GM10266 (cell line): ENCODE measurements at regions not wholly inside any gene's neighbourhood (a gene's known extent, or its start where the extent isn't known, plus 50 kb on each side); places are given as distances from the start of the nearest gene placed in this dataset.

Experiments used
- DNase-seq: peaks from one replicate; pipeline ENCODE4 v3.0.0; 2012; ENCODE audit errors: extremely low spot score
- TF ChIP-seq, protein P1 (sequence below): IDR thresholded peaks from 2 replicates; pipeline ENCODE4 v1.5.1; 2012; ENCODE audit warnings: mild to moderate bottlenecking, low read depth; ENCODE audit not compliant: control insufficient read depth, insufficient read depth; ENCODE audit errors: missing control alignments

GRCh38 chr22:49548356-49549202, 279.1 kb downstream of the BRD1 start:
- TF ChIP-seq, protein P1, sequence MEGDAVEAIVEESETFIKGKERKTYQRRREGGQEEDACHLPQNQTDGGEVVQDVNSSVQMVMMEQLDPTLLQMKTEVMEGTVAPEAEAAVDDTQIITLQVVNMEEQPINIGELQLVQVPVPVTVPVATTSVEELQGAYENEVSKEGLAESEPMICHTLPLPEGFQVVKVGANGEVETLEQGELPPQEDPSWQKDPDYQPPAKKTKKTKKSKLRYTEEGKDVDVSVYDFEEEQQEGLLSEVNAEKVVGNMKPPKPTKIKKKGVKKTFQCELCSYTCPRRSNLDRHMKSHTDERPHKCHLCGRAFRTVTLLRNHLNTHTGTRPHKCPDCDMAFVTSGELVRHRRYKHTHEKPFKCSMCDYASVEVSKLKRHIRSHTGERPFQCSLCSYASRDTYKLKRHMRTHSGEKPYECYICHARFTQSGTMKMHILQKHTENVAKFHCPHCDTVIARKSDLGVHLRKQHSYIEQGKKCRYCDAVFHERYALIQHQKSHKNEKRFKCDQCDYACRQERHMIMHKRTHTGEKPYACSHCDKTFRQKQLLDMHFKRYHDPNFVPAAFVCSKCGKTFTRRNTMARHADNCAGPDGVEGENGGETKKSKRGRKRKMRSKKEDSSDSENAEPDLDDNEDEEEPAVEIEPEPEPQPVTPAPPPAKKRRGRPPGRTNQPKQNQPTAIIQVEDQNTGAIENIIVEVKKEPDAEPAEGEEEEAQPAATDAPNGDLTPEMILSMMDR = no peak
- DNase-seq = no peak

- TF ChIP-seq, protein P1 = no peak
- no peak for DNase-seq
Observed at GRCh38 chr22:49547751-49548239, 279.9 kb downstream of the BRD1 start.

- TF ChIP-seq, protein P1 = no peak
- no peak for DNase-seq
Observed at GRCh38 chr22:49546811-49547585, 280.7 kb downstream of the BRD1 start.

- TF ChIP-seq, protein P1 = no peak
- DNase-seq = no peak
Observed at GRCh38 chr22:49545606-49546005, 282.1 kb downstream of the BRD1 start.

- DNase-seq = no peak
- TF ChIP-seq, protein P1 = no peak
Observed at GRCh38 chr22:49544286-49544685, 283.4 kb downstream of the BRD1 start.

DNA sequence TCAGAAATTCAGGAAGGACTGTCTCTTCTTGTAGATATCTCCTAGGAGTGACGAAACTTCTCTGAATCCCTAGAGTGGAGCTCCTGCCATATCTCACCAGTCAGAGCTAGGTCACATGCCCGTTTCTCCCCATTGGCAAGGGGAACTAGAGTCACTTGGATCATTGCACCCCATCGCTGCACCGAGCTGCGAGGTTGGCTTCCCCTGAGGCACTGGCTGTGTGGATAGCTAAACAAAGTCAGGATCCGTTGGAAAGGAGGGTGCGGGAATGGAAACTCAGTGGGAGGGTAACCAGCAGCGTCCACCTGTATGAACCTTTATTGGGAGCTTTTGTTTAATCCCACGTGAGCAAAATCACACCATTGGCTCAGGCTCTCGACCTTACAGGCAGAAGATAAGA, 283.8 kb downstream of the BRD1 start:
- TF ChIP-seq, protein P1 = no peak

DNA sequence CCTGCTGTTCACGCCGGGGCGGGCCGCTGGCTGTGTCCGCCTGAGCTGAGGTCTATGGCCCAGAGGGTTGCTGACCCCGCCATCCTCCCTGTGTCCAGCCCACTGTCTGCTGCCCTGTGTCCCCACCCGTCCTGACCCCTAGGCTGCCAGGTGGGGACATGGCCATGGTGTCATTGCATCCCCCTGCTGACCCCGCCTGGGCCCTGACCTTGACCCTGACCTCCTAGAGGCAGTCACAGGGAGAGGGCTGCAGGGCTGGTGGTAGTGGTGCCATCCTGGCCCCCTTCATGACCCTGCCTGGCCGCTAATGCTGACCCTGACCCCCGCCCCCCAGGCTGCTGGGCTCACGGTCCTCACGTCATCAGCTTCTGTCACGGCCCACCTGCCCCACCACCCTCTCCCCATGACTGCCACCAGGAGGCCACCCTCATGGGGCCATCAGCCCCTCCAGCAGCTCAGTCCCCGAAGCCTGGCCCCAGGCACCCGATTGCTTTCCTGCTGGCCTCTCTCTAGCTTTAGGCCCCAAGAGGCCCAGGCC, 285.9 kb downstream of the BRD1 start:
- no peak for DNase-seq
- TF ChIP-seq, protein P1 = no peak

More for the DNA sequence above, 283.8 kb downstream of the BRD1 start:
- no peak for DNase-seq
